Endothelial cell (in vitro differentiated cells): ENCODE measurements at regions not wholly inside any gene's neighbourhood (a gene's known extent, or its start where the extent isn't known, plus 50 kb on each side); places are given as distances from the start of the nearest gene placed in this dataset.

ENCODE experiments used
- DNase-seq: peaks from one replicate; pipeline ENCODE4 v3.0.0; 2021; ENCODE audit warnings: low spot score
- H3K27ac Mint-ChIP-seq: one replicate; pipeline ENCODE4 v1.8.0; 2021; ENCODE audit warnings: mixed read lengths, inconsistent platforms; ENCODE audit not compliant: unreplicated experiment
- H3K27me3 Mint-ChIP-seq: one replicate; pipeline ENCODE4 v1.8.0; 2021; ENCODE audit warnings: mild to moderate bottlenecking, moderate library complexity, mixed read lengths, inconsistent platforms; ENCODE audit not compliant: unreplicated experiment
- H3K36me3 Mint-ChIP-seq: one replicate; pipeline ENCODE4 v1.8.0; 2021; ENCODE audit warnings: mild to moderate bottlenecking, low read depth, mixed read lengths, inconsistent platforms; ENCODE audit not compliant: unreplicated experiment
- H3K4me1 Mint-ChIP-seq: one replicate; pipeline ENCODE4 v1.8.0; 2021; ENCODE audit warnings: mild to moderate bottlenecking, mixed read lengths, inconsistent platforms; ENCODE audit not compliant: unreplicated experiment
- H3K4me3 Mint-ChIP-seq: one replicate; pipeline ENCODE4 v1.8.0; 2021; ENCODE audit warnings: mild to moderate bottlenecking, mixed read lengths, inconsistent platforms; ENCODE audit not compliant: unreplicated experiment
- H3K9me3 Mint-ChIP-seq: one replicate; pipeline ENCODE4 v1.8.0; 2021; ENCODE audit warnings: mixed read lengths, inconsistent platforms; ENCODE audit not compliant: unreplicated experiment
- TF ChIP-seq, protein P1 (sequence below): fragments of 200-600 bp; sonication (generic); IDR thresholded peaks from one replicate; pipeline ENCODE4 v1.5.0; 2021; ENCODE audit warnings: antibody characterized with exemption; ENCODE audit not compliant: unreplicated experiment

DNA sequence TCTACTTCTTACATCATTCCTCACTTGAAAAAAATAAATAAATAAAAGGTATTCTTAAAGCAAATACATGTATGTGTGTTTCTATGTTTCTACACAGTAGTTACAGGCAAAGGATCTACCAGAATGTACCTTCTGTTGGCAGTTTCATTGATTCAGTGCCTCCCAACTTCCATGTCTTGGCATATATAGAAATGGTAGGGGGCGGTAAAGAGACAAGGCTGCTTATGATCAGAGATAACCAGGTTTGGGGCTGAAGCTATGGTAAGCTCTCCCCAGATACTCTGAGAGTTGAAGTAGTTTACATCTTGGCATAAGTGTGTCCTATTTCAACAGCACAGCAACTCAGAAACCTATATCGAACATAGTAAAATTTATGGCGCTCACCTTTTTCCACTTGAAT, 1075.4 kb upstream of the C9orf72 start:
- no peaks in the 10 kb centered on the region for H3K9me3 Mint-ChIP-seq
- no peak overlapping the region for H3K4me3 Mint-ChIP-seq
- H3K36me3 Mint-ChIP-seq = no peaks in the 10 kb centered on the region
- peaks cover 1% of the 10 kb centered on the region for H3K27me3 Mint-ChIP-seq
- TF ChIP-seq, protein P1, sequence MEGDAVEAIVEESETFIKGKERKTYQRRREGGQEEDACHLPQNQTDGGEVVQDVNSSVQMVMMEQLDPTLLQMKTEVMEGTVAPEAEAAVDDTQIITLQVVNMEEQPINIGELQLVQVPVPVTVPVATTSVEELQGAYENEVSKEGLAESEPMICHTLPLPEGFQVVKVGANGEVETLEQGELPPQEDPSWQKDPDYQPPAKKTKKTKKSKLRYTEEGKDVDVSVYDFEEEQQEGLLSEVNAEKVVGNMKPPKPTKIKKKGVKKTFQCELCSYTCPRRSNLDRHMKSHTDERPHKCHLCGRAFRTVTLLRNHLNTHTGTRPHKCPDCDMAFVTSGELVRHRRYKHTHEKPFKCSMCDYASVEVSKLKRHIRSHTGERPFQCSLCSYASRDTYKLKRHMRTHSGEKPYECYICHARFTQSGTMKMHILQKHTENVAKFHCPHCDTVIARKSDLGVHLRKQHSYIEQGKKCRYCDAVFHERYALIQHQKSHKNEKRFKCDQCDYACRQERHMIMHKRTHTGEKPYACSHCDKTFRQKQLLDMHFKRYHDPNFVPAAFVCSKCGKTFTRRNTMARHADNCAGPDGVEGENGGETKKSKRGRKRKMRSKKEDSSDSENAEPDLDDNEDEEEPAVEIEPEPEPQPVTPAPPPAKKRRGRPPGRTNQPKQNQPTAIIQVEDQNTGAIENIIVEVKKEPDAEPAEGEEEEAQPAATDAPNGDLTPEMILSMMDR = peak; percentile 22
- peaks cover 12% of the 10 kb centered on the region for H3K4me1 Mint-ChIP-seq
- H3K27ac Mint-ChIP-seq = no peak overlapping the region
- DNase-seq = no peak

DNA sequence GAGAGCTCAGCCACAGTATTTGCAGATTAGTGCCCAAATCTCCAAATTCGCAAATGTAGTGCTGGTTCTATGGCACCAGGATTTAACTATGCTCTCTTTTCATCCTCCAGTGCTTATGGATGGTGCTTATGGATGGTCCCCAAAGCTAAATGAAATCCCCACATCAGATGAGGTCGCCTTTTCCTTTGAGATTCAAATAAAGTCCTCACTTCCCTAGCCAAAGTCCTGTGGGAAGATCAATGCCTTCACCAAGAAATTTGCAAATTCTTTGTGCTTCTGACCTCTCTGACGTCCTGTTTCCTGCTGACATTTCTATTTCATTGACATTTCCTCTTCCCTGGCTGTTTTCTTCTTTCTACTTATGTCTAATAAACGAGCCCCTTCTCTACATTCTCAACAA, 1077.0 kb upstream of the C9orf72 start:
- DNase-seq = no peak
- Mint-ChIP-seq H3K27ac (peak overlapping the region; percentile 71), H3K27me3 (peaks cover 1% of the 10 kb centered on the region), H3K4me1 (peaks cover 12% of the 10 kb centered on the region), H3K9me3 (no peaks in the 10 kb centered on the region), H3K4me3 (no peak overlapping the region), H3K36me3 (no peaks in the 10 kb centered on the region)
- TF ChIP-seq, protein P1 = no peak

DNA sequence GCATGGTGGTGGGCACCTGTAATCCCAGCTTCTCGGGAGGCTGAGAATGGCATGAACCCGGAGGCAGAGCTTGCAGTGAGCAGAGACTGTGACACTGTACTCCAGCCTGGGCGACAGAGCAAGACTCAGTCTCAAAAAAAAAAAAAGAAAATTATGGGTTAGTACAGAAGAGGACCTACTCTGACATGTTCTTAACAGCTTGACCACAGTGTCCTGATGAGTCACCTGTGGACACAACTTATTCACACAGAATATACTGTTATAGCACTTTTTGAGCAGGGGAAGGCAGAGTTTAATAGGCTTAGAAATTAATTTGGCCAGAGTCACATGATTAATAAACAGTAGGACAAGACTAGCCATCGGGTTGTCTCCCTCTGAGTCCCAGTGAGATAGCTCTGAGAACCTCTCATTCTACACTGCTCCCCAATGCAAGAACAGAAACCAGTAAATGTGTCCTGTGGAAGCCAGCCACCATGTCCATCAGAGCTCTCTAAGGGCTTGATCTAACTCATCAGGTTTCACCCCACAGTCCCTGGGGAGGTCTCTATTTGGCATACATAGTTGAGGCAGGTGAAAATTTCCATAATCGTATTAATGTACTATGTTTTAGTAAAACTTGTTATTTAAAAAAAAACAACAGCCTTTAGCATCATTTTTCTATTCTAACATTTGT, 1077.9 kb upstream of the C9orf72 start:
- H3K4me3 Mint-ChIP-seq = no peak overlapping the region
- no peak for DNase-seq
- H3K27ac Mint-ChIP-seq = no peak overlapping the region
- peaks cover 1% of the 10 kb centered on the region for H3K27me3 Mint-ChIP-seq
- TF ChIP-seq, protein P1 = no peak
- no peaks in the 10 kb centered on the region for H3K36me3 Mint-ChIP-seq
- H3K9me3 Mint-ChIP-seq = no peaks in the 10 kb centered on the region
- peaks cover 12% of the 10 kb centered on the region for H3K4me1 Mint-ChIP-seq

DNA sequence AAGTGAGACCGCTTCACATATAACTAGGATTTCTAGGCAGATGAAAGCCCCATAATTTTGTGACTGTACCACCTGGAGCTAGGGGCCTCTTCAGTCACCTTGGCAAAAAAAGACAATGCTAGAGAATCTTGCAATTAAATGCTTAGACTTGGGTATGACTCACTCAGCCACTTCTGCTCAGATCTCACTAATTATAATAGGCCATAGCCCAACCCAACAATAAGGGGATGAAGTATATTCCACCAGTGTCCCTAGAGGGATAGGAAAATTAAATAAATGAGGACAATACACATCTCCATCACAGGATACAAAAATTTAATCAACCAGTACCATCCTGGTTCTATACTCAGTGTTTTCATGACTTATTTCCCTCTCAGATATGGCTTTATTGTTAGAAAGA, 1079.9 kb upstream of the C9orf72 start:
- H3K4me3 Mint-ChIP-seq = no peak overlapping the region
- DNase-seq = no peak
- no peaks in the 10 kb centered on the region for H3K36me3 Mint-ChIP-seq
- no peaks in the 10 kb centered on the region for H3K9me3 Mint-ChIP-seq
- H3K4me1 Mint-ChIP-seq = peaks cover 12% of the 10 kb centered on the region
- peaks cover 1% of the 10 kb centered on the region for H3K27me3 Mint-ChIP-seq
- H3K27ac Mint-ChIP-seq = no peak overlapping the region
- TF ChIP-seq, protein P1 = no peak

DNA sequence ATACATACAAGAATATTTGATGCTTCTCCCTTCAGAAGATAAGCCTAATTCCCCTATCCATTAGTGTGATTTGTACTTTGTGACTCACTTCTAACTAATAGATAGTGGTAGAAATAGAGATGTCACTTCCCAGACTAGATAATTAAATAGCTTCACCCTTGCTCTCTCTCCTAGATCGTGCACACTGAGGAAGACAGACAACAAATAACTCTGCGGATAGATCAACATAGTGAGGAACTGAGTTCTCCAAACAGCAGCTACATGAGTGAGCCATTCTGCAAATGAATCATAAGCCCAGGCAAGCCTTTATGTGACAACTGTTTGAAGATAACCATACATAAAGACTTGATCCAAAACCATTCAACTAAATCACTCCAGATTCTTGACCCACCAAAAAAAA, 1083.4 kb upstream of the C9orf72 start:
- TF ChIP-seq, protein P1 = no peak
- H3K4me3 Mint-ChIP-seq = no peak overlapping the region
- no peak for DNase-seq
- H3K36me3 Mint-ChIP-seq = no peaks in the 10 kb centered on the region
- no peaks in the 10 kb centered on the region for H3K9me3 Mint-ChIP-seq
- H3K27ac Mint-ChIP-seq = no peak overlapping the region
- no peaks in the 10 kb centered on the region for H3K4me1 Mint-ChIP-seq
- H3K27me3 Mint-ChIP-seq = no peaks in the 10 kb centered on the region
